Muscle of leg (tissue), 3 donors: ENCODE measurements at regions not wholly inside any gene's neighbourhood (a gene's known extent, or its start where the extent isn't known, plus 50 kb on each side); places are given as distances from the start of the nearest gene placed in this dataset.

Source experiments
- DNase-seq: peaks from one replicate; pipeline ENCODE4 v3.0.0; 2013
- H3K27ac ChIP-seq: one replicate; pipeline ENCODE4 v1.5.1; 2013; ENCODE audit warnings: mild to moderate bottlenecking, low read length, control low read depth
- H3K27me3 ChIP-seq: one replicate; pipeline ENCODE4 v1.6.1; 2013; ENCODE audit warnings: low read length; ENCODE audit not compliant: control insufficient read depth, insufficient read depth
- H3K36me3 ChIP-seq: one replicate; pipeline ENCODE4 v1.6.1; 2013; ENCODE audit warnings: low read length; ENCODE audit not compliant: control insufficient read depth, insufficient read depth
- H3K4me1 ChIP-seq: one replicate; pipeline ENCODE4 v1.6.1; 2013; ENCODE audit warnings: low read length; ENCODE audit not compliant: control insufficient read depth, insufficient read depth
- H3K4me3 ChIP-seq: one replicate; pipeline ENCODE4 v1.5.1; 2013; ENCODE audit warnings: low read length, control low read depth
- H3K9me3 ChIP-seq: replicated peaks from 2 replicates; pipeline ENCODE4 v1.6.1; 2013; ENCODE audit warnings: low read depth, low read length; ENCODE audit not compliant: control insufficient read depth
- WGBS: methylation state at CpG from one replicate; pipeline ENCODE4 v1.1.5; 2013; ENCODE audit warnings: missing lambda C conversion rate; ENCODE audit not compliant: insufficient coverage; 5-methylcytosine and 5-hydroxymethylcytosine counted together

DNA sequence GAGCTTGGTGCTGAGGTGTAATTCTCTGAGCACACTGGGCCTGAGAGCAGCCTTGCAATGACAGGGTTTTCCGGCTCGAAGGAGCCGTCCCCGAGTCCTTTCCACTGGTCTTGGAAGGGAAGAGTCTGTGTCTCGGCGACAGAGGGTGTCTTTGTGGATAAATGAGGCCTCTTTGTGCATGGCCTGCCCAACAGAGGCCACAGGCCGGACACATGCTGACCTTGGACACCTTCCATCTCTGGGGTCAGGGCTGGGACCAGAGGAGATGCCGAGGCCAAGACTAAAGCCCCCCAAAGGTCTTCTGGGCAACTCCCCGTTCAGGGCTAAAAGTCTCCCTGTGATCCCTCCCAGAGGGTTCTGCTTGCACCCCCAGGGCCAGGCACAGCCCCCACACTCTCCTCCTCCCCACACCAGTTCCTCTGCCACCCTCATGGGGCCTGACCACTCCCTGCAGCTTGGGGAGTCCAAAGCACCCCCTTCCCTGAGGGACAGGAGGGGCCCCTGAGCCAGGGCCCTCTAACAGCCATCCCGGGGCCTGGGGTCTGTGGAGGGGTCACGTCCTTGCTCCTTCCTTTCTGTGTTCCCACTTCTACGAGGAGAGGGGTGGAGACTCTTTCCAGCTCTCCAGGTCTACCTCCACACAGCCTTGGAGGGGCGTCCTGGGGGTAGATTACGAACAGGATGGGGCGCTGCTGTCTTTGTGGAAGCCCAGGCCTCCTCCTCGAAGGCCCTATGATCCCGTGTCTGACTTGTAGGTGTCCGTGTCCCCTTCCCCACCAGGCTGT, 130.6 kb upstream of the FAM20C start:
- H3K27me3 ChIP-seq = peaks cover 2% of the 10 kb centered on the region
- H3K9me3 ChIP-seq = no peaks in the 10 kb centered on the region
- peaks cover 54% of the 10 kb centered on the region for H3K4me1 ChIP-seq
- no peaks in the 10 kb centered on the region for H3K36me3 ChIP-seq
- H3K4me3 ChIP-seq = no peak overlapping the region
- 83% methylated on average over 9 of the region's 18 CpGs for WGBS
- DNase-seq = no peak
- no peak overlapping the region for H3K27ac ChIP-seq

DNA sequence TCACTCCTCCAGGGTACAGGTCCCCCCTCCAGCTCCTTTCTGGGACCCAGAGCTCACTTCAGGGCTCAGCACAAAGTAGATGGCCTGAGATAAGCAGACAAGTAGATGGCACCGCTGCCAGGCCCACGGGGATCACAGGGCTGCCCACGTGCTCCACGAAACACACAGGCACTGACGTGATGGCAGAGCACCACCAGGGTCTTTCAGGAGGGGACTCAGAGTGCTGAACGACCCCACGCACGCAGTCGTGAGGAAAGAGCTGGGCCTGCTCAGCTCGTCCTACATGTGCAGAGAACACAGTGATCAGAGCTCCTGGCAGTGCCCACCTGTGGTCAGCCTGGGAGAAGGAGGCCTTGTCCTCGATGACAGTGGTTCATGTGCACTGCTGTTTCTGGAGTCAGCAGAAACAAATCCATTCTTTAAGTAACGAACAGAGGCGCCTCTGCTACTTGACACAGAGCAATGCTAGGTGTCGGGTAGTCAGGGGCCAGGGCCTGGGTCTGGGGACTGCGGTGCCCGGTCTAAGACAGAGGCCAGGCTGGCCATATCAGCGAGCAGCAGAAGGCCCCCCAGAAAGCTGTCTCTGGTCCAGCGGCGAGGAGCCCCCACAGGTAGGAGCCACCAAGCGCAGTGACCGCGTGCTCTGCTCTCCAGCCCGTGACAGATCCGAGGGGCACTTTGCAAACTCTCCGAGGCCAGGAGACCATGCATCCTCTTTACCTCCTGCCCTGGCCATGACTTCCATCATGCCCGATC, 129.8 kb upstream of the FAM20C start:
- no peaks in the 10 kb centered on the region for H3K9me3 ChIP-seq
- no peak overlapping the region for H3K4me3 ChIP-seq
- peaks cover 2% of the 10 kb centered on the region for H3K27me3 ChIP-seq
- DNase-seq = no peak
- H3K4me1 ChIP-seq = peaks cover 56% of the 10 kb centered on the region
- no peak overlapping the region for H3K27ac ChIP-seq
- no peaks in the 10 kb centered on the region for H3K36me3 ChIP-seq
- WGBS = 90% methylated on average over 26 of the region's 26 CpGs

- Histone ChIP-seq H3K27me3 (peaks cover 2% of the 10 kb centered on the region), H3K27ac (no peak overlapping the region), H3K9me3 (no peaks in the 10 kb centered on the region), H3K36me3 (no peaks in the 10 kb centered on the region), H3K4me1 (peaks cover 56% of the 10 kb centered on the region), H3K4me3 (no peak overlapping the region)
- no peak for DNase-seq
- WGBS = 70% methylated on average over 5 of the region's 5 CpGs
Observed at GRCh38 chr7:63117-63480, 129.3 kb upstream of the FAM20C start.

GRCh38 chr7:63521-64021, 128.8 kb upstream of the FAM20C start:
- DNase-seq = peak; percentile 55
- 34% methylated on average over 4 of the region's 11 CpGs for WGBS
- H3K4me1 ChIP-seq = peaks cover 57% of the 10 kb centered on the region

GRCh38 chr7:64098-64915, 128.1 kb upstream of the FAM20C start:
- WGBS = no CpG with 5 or more reads among the region's 6 CpGs
- H3K27ac ChIP-seq = no peak overlapping the region

More at GRCh38 chr7:63521-64021, 128.8 kb upstream of the FAM20C start:
- Histone ChIP-seq H3K4me3 (no peak overlapping the region), H3K27me3 (peaks cover 2% of the 10 kb centered on the region), H3K9me3 (no peaks in the 10 kb centered on the region), H3K36me3 (no peaks in the 10 kb centered on the region), H3K27ac (no peak overlapping the region)

DNA sequence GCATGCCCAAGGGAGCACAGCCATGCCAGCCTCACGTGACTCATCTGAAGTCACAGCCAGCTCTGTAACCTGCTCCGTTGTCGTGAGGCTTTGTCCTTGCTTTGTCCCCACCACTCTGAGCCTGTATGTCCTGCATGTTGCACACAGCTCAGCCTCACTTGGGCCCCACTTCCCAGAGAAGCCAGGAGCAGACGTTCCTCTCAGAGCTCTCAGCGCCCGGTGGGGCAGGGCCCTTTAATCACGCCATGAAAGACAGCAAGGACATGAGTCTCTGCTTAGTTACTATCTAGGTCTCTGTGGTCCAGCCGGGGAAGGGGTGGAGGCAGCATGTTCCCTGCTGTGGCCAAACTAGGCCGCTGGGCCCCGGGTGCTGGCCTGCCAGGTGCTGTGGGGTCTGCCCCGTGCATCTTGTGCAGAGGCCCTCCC, 127.4 kb upstream of the FAM20C start:
- WGBS = 53% methylated on average over 11 of the region's 11 CpGs
- Histone ChIP-seq H3K36me3 (no peaks in the 10 kb centered on the region), H3K4me1 (peaks cover 57% of the 10 kb centered on the region), H3K4me3 (no peak overlapping the region), H3K9me3 (no peaks in the 10 kb centered on the region), H3K27me3 (peaks cover 2% of the 10 kb centered on the region), H3K27ac (no peak overlapping the region)
- no peak for DNase-seq

More at GRCh38 chr7:64098-64915, 128.1 kb upstream of the FAM20C start:
- Histone ChIP-seq H3K4me1 (peaks cover 57% of the 10 kb centered on the region), H3K27me3 (peaks cover 2% of the 10 kb centered on the region), H3K4me3 (no peak overlapping the region), H3K9me3 (no peaks in the 10 kb centered on the region), H3K36me3 (no peaks in the 10 kb centered on the region)
- DNase-seq = peak; percentile 89

DNA sequence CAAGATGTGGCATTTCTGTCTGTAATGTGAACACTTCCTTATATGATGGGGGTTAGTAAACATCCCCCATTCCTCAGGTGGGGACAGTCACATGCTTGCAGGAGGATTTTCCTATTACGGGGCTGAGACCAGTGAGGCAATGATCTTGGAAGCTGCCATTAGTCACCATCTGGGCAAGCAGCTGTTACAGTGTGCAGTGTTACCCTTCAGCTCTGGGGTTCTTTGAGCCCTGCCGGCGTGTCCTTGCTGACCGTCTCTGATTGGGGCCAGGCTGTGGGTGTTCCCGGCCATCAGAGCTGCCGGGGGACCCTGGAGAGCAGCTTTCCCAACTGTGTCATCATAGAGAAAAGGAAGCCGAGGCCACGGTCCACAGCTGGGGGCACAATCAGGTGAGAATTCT, 126.8 kb upstream of the FAM20C start:
- WGBS = 45% methylated on average over 7 of the region's 8 CpGs
- Histone ChIP-seq H3K36me3 (no peaks in the 10 kb centered on the region), H3K27me3 (peaks cover 2% of the 10 kb centered on the region), H3K27ac (no peak overlapping the region), H3K4me1 (peaks cover 57% of the 10 kb centered on the region), H3K9me3 (no peaks in the 10 kb centered on the region), H3K4me3 (no peak overlapping the region)
- DNase-seq = no peak

DNA sequence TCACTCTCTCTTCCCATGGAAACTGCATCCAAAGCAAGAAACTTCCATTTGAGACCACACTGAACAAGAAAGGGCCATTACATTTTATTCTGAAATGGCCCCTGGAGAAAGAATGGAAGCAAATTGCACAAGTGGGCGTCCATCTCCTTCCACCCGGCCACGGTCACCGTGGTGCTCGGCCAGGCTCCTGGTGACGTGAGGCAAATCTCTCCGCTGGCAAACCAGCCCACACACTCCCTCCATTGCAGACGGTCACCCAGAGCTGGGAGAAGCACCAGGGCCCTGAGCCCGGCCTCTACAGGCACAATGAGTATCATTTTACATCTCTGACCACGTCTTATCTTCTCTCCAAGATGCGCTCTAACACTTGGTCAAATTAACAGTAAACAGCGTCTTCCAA, 126.1 kb upstream of the FAM20C start:
- no peak for DNase-seq
- 85% methylated on average over 12 of the region's 12 CpGs for WGBS
- Histone ChIP-seq H3K27ac (no peak overlapping the region), H3K4me3 (no peak overlapping the region), H3K36me3 (no peaks in the 10 kb centered on the region), H3K4me1 (peaks cover 63% of the 10 kb centered on the region), H3K27me3 (peaks cover 2% of the 10 kb centered on the region), H3K9me3 (no peaks in the 10 kb centered on the region)

GRCh38 chr7:66741-67140, 125.6 kb upstream of the FAM20C start:
- Histone ChIP-seq H3K27ac (no peak overlapping the region), H3K36me3 (no peaks in the 10 kb centered on the region), H3K4me3 (no peak overlapping the region), H3K27me3 (peaks cover 2% of the 10 kb centered on the region), H3K4me1 (peaks cover 63% of the 10 kb centered on the region), H3K9me3 (no peaks in the 10 kb centered on the region)
- WGBS = 95% methylated on average over 12 of the region's 12 CpGs
- DNase-seq = no peak
